Loucy (cell line): ENCODE measurements at regions not wholly inside any gene's neighbourhood (a gene's known extent, or its start where the extent isn't known, plus 50 kb on each side); places are given as distances from the start of the nearest gene placed in this dataset.

ENCODE experiments used
- H2AFZ ChIP-seq: fragments of 200-600 bp; sonication (generic); 2 replicates; pipeline ENCODE4 v1.6.0; 2016; ENCODE audit warnings: antibody characterized with exemption, mild to moderate bottlenecking, low read length, moderate library complexity
- H3F3A ChIP-seq: fragments of 200-600 bp; 2 replicates; pipeline ENCODE4 v1.6.0; 2016; ENCODE audit warnings: antibody characterized with exemption, low read depth, mild to moderate bottlenecking
- H3K27me3 ChIP-seq: fragments of 200-600 bp; sonication (generic); 2 replicates; pipeline ENCODE4 v1.6.1; 2014; ENCODE audit warnings: low read length, mild to moderate bottlenecking; ENCODE audit not compliant: insufficient read depth, poor library complexity, severe bottlenecking
- H3K36me3 ChIP-seq: fragments of 200-600 bp; sonication (generic); 2 replicates; pipeline ENCODE4 v1.6.1; 2016; ENCODE audit warnings: low read length; ENCODE audit not compliant: insufficient read depth
- H3K4me1 ChIP-seq: fragments of 200-600 bp; sonication (generic); 2 replicates; pipeline ENCODE4 v1.5.1; 2014; ENCODE audit warnings: low read length, mild to moderate bottlenecking; ENCODE audit not compliant: insufficient read depth, poor library complexity, severe bottlenecking
- H3K4me2 ChIP-seq: fragments of 200-600 bp; sonication (generic); 2 replicates; pipeline ENCODE4 v1.6.0; 2014; ENCODE audit warnings: antibody characterized with exemption, low read length, low read depth, mild to moderate bottlenecking; ENCODE audit not compliant: poor library complexity, severe bottlenecking
- H3K4me3 ChIP-seq: fragments of 200-600 bp; sonication (generic); 2 replicates; pipeline ENCODE4 v1.5.1; 2014; ENCODE audit warnings: low read length, mild to moderate bottlenecking, mixed read lengths; ENCODE audit not compliant: poor library complexity, severe bottlenecking
- H3K79me2 ChIP-seq: fragments of 200-600 bp; sonication (generic); 2 replicates; pipeline ENCODE4 v1.6.1; 2014; ENCODE audit warnings: low read length; ENCODE audit not compliant: insufficient read depth
- H3K9ac ChIP-seq: fragments of 200-600 bp; sonication (generic); 2 replicates; pipeline ENCODE4 v1.6.0; 2014; ENCODE audit warnings: mild to moderate bottlenecking, low read depth, low read length, moderate library complexity; ENCODE audit not compliant: poor library complexity, severe bottlenecking
- H3K9me2 ChIP-seq: fragments of 200-600 bp; sonication (generic); replicated peaks from 2 replicates; pipeline ENCODE4 v1.6.1; 2016; ENCODE audit warnings: low read depth, low read length, mixed read lengths
- H3K9me3 ChIP-seq: fragments of 200-600 bp; sonication (generic); 2 replicates; pipeline ENCODE4 v1.6.1; 2014; ENCODE audit warnings: mild to moderate bottlenecking, antibody characterized with exemption, low read length, low read depth; ENCODE audit not compliant: insufficient read depth
- H4K20me1 ChIP-seq: fragments of 200-600 bp; sonication (generic); 2 replicates; pipeline ENCODE4 v1.6.0; 2014; ENCODE audit warnings: antibody characterized with exemption, low read length, mild to moderate bottlenecking; ENCODE audit not compliant: insufficient read depth, poor library complexity, severe bottlenecking
- EZH2phosphoT487 ChIP-seq: fragments of 200-600 bp; IDR thresholded peaks from 2 replicates; pipeline ENCODE4 v1.6.1; 2018; ENCODE audit warnings: antibody characterized with exemption, mild to moderate bottlenecking, moderate library complexity, borderline replicate concordance
- TF ChIP-seq, protein P1 (sequence below): fragments of 200-600 bp; sonication (generic); conservative IDR thresholded peaks from 2 replicates; pipeline ENCODE4 v1.5.1; 2014; ENCODE audit warnings: mild to moderate bottlenecking, antibody characterized with exemption, low read length

DNA sequence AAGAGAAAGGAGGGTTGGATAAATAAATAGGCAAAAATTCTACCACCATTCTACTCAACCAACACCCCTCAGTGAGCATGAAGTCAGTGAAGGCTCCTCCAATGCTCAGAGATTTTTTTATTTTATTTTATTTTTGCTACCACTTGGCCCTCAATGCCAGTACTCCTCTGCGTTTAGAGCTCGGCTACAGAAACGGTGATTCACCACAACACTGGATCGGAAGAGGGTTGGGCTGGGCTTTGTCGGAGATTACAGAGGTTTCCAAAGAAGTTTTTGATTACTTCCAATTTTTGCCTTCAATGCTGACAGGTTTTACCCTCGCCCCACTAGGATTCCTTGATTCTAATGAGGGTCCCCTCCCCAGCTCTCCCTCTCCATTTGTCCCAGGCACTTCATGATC, 1027.2 kb upstream of the TMEM132C start:
- TF ChIP-seq EZH2phosphoT487, result no peak
- TF ChIP-seq, protein P1, sequence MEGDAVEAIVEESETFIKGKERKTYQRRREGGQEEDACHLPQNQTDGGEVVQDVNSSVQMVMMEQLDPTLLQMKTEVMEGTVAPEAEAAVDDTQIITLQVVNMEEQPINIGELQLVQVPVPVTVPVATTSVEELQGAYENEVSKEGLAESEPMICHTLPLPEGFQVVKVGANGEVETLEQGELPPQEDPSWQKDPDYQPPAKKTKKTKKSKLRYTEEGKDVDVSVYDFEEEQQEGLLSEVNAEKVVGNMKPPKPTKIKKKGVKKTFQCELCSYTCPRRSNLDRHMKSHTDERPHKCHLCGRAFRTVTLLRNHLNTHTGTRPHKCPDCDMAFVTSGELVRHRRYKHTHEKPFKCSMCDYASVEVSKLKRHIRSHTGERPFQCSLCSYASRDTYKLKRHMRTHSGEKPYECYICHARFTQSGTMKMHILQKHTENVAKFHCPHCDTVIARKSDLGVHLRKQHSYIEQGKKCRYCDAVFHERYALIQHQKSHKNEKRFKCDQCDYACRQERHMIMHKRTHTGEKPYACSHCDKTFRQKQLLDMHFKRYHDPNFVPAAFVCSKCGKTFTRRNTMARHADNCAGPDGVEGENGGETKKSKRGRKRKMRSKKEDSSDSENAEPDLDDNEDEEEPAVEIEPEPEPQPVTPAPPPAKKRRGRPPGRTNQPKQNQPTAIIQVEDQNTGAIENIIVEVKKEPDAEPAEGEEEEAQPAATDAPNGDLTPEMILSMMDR, result no peak
- Histone ChIP-seq H3K36me3 (no peaks in the 10 kb centered on the region), H3K4me2 (no peak overlapping the region), H3K9me3 (no peaks in the 10 kb centered on the region), H2AFZ (no peak overlapping the region), H3K27me3 (no peaks in the 10 kb centered on the region), H3F3A (no peaks in the 10 kb centered on the region), H3K4me1 (no peaks in the 10 kb centered on the region), H3K9ac (no peak overlapping the region), H3K9me2 (no peaks in the 10 kb centered on the region), H3K79me2 (no peaks in the 10 kb centered on the region), H3K4me3 (no peak overlapping the region), H4K20me1 (no peaks in the 10 kb centered on the region)

DNA sequence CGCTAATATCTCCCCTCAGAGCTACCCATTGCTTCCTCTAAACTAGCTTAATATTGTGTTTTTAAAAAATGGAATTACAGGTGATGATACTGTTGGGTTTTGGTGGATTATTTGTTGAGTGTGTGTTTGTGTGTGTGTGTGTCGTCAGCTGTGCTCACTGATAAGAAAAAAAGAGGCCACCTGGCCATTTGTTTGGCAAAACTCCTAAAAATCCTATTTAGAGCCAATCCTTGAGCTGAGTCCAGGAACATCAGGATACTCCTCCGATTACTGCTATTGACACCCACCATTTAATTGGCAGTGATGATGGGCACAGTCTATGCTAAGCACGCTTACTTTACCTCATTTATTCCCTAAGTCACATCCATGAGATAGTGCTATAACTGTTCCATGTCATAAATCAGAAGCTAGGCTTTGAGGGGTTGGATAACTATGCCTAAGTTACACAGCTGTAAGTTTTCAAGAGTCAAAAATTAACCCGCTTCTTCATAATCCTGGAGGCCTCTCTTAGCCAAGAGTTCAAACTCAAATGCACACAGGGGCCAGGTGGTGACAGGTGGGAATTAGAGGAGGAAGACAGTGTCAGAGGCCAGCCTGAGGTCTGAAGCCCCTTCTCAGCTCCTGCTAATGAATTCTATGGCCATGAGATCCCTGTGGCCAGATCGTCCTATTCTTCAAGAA, 1026.6 kb upstream of the TMEM132C start:
- no peaks in the 10 kb centered on the region for H3K27me3 ChIP-seq
- TF ChIP-seq, protein P1, result no peak
- TF ChIP-seq EZH2phosphoT487, result no peak
- H4K20me1 ChIP-seq, result no peaks in the 10 kb centered on the region
- H2AFZ ChIP-seq, result no peak overlapping the region
- H3K4me2 ChIP-seq, result no peak overlapping the region
- no peaks in the 10 kb centered on the region for H3K36me3 ChIP-seq
- H3K9me3 ChIP-seq, result no peaks in the 10 kb centered on the region
- no peaks in the 10 kb centered on the region for H3K4me1 ChIP-seq
- no peak overlapping the region for H3K4me3 ChIP-seq
- H3K79me2 ChIP-seq, result no peaks in the 10 kb centered on the region
- H3K9ac ChIP-seq, result no peak overlapping the region
- no peaks in the 10 kb centered on the region for H3F3A ChIP-seq
- no peaks in the 10 kb centered on the region for H3K9me2 ChIP-seq

DNA sequence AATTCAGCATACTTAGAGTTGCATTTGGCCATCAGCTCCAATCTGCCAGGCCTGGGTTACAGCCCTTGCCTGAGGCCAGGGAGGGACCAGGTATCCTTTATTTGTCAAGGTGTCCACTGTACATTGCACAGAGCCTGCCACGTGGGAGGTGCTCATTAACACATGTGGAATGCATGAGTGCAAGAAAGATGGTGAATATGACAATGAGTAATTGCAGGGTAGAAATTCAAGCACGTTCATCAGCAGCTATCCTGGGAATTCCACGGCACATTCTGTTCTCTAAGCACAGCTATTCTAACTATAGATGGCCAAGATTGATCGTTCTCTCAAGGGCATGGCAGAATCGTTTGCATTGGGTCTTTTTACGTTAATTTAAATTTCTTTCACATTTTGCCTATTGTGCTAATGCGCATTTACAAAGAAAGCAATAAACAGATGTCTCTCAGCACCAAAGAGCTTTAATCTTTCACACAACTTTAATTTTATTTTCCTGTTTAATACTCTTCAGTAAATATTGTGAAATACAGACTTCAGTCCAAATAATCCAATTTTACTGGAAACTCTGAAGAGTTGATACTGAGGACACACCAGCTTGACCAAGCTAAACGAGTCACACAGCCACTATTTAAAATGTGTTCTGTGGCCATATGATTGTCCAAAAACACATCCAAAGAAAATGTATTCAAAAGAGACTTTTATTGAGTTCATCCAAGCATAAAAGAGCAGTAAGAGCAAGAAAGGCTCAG, 1025.7 kb upstream of the TMEM132C start:
- TF ChIP-seq, protein P1, result no peak
- TF ChIP-seq EZH2phosphoT487, result no peak
- Histone ChIP-seq H3K9ac (no peak overlapping the region), H3K9me2 (no peaks in the 10 kb centered on the region), H4K20me1 (no peaks in the 10 kb centered on the region), H3K27me3 (no peaks in the 10 kb centered on the region), H3K4me2 (no peak overlapping the region), H3F3A (no peaks in the 10 kb centered on the region), H3K4me1 (no peaks in the 10 kb centered on the region), H3K4me3 (no peak overlapping the region), H3K36me3 (no peaks in the 10 kb centered on the region), H2AFZ (no peak overlapping the region), H3K9me3 (no peaks in the 10 kb centered on the region), H3K79me2 (no peaks in the 10 kb centered on the region)
